Chondrocyte (in vitro differentiated cells): ENCODE measurements at regions not wholly inside any gene's neighbourhood (a gene's known extent, or its start where the extent isn't known, plus 50 kb on each side); places are given as distances from the start of the nearest gene placed in this dataset.

Experiments
- DNase-seq: peaks from one replicate; pipeline ENCODE4 v3.0.0; 2021; ENCODE audit warnings: mixed read lengths, low spot score
- H3K27ac Mint-ChIP-seq: one replicate; pipeline ENCODE4 v1.8.0; 2021; ENCODE audit warnings: mild to moderate bottlenecking, moderate library complexity, mixed read lengths; ENCODE audit not compliant: unreplicated experiment
- H3K27me3 Mint-ChIP-seq: 2 replicates; pipeline ENCODE4 v1.8.0; 2021; ENCODE audit warnings: low read depth, mixed read lengths
- H3K36me3 Mint-ChIP-seq: 2 replicates; pipeline ENCODE4 v1.8.0; 2021; ENCODE audit warnings: low read depth, mixed read lengths
- H3K4me1 Mint-ChIP-seq: 2 replicates; pipeline ENCODE4 v1.8.0; 2021; ENCODE audit warnings: low read depth, mild to moderate bottlenecking, mixed read lengths
- H3K4me3 Mint-ChIP-seq: one replicate; pipeline ENCODE4 v1.8.0; 2021; ENCODE audit warnings: mild to moderate bottlenecking, moderate library complexity, mixed read lengths; ENCODE audit not compliant: unreplicated experiment
- H3K9me3 Mint-ChIP-seq: 2 replicates; pipeline ENCODE4 v1.8.0; 2021; ENCODE audit warnings: low read depth, mixed read lengths
- CTCF ChIP-seq: fragments of 200-600 bp; sonication (generic); IDR thresholded peaks from 2 replicates; pipeline ENCODE4 v1.5.0; 2021; ENCODE audit warnings: antibody characterized with exemption, mild to moderate bottlenecking, moderate library complexity

GRCh38 chr18:39415471-39415870 lies 1849.9 kb upstream of the CELF4 start:
- H3K27me3 Mint-ChIP-seq: no peaks in the 10 kb centered on the region
- H3K36me3 Mint-ChIP-seq: no peaks in the 10 kb centered on the region

GRCh38 chr18:39414009-39414700 lies 1848.6 kb upstream of the CELF4 start:
- no peak for TF ChIP-seq CTCF
- Mint-ChIP-seq H3K36me3 (no peaks in the 10 kb centered on the region), H3K4me1 (no peaks in the 10 kb centered on the region), H3K27me3 (no peaks in the 10 kb centered on the region), H3K4me3 (no peak overlapping the region), H3K9me3 (no peaks in the 10 kb centered on the region), H3K27ac (no peak overlapping the region)
- no peak for DNase-seq

More at GRCh38 chr18:39415471-39415870, 1849.9 kb upstream of the CELF4 start:
- Mint-ChIP-seq H3K4me1 (no peaks in the 10 kb centered on the region), H3K9me3 (no peaks in the 10 kb centered on the region), H3K4me3 (no peak overlapping the region), H3K27ac (no peak overlapping the region)
- no peak for DNase-seq
- TF ChIP-seq CTCF: no peak

- Mint-ChIP-seq H3K27me3 (no peaks in the 10 kb centered on the region), H3K4me1 (peaks cover 4% of the 10 kb centered on the region)
Observed at GRCh38 chr18:39406941-39407340, 1841.3 kb upstream of the CELF4 start.

GRCh38 chr18:39403121-39403520 lies 1837.5 kb upstream of the CELF4 start:
- H3K4me1 Mint-ChIP-seq: peaks cover 4% of the 10 kb centered on the region
- peak overlapping the region; percentile 22 for H3K27ac Mint-ChIP-seq
- TF ChIP-seq CTCF: no peak
- no peak for DNase-seq
- no peak overlapping the region for H3K4me3 Mint-ChIP-seq
- H3K9me3 Mint-ChIP-seq: no peaks in the 10 kb centered on the region
- H3K36me3 Mint-ChIP-seq: no peaks in the 10 kb centered on the region
- no peaks in the 10 kb centered on the region for H3K27me3 Mint-ChIP-seq

More at GRCh38 chr18:39406941-39407340, 1841.3 kb upstream of the CELF4 start:
- no peak overlapping the region for H3K27ac Mint-ChIP-seq
- DNase-seq: no peak
- H3K36me3 Mint-ChIP-seq: no peaks in the 10 kb centered on the region
- peaks cover 2% of the 10 kb centered on the region for H3K9me3 Mint-ChIP-seq
- no peak overlapping the region for H3K4me3 Mint-ChIP-seq
- TF ChIP-seq CTCF: no peak

- peaks cover 10% of the 10 kb centered on the region for H3K9me3 Mint-ChIP-seq
- no peak for DNase-seq
- H3K4me3 Mint-ChIP-seq: no peak overlapping the region
- no peaks in the 10 kb centered on the region for H3K27me3 Mint-ChIP-seq
- no peak for TF ChIP-seq CTCF
- peaks cover 4% of the 10 kb centered on the region for H3K4me1 Mint-ChIP-seq
- H3K27ac Mint-ChIP-seq: no peak overlapping the region
- no peaks in the 10 kb centered on the region for H3K36me3 Mint-ChIP-seq
Observed at GRCh38 chr18:39399662-39400061, 1834.1 kb upstream of the CELF4 start.
